Astrocyte (in vitro differentiated cells and primary cell): ENCODE measurements at regions not wholly inside any gene's neighbourhood (a gene's known extent, or its start where the extent isn't known, plus 50 kb on each side); places are given as distances from the start of the nearest gene placed in this dataset.

Experiments
- DNase-seq: peaks from one replicate; pipeline ENCODE4 v3.0.0-alpha.2; 2010; ENCODE audit warnings: low read depth
- FAIRE-seq: peaks from 2 replicates; lab custom pipeline; 2011; peaks lifted over from hg19 to GRCh38; lab: Jason Lieb, UNC
- H2AFZ ChIP-seq: 2 replicates; pipeline ENCODE4 v1.6.0; 2012; ENCODE audit warnings: low read depth, low read length, inconsistent platforms
- H3K27ac ChIP-seq: 2 replicates; pipeline ENCODE4 v1.5.1; 2011; ENCODE audit warnings: low read depth, low read length, inconsistent platforms
- H3K27me3 ChIP-seq: 2 replicates; pipeline ENCODE4 v1.6.0; 2011; ENCODE audit warnings: low read length, inconsistent platforms; ENCODE audit not compliant: insufficient read depth
- H3K36me3 ChIP-seq: 2 replicates; pipeline ENCODE4 v1.5.1; 2011; ENCODE audit warnings: low read length, inconsistent platforms; ENCODE audit not compliant: insufficient read depth
- H3K4me1 ChIP-seq: 2 replicates; pipeline ENCODE4 v1.5.1; 2011; ENCODE audit warnings: low read length, inconsistent platforms; ENCODE audit not compliant: insufficient read depth
- H3K4me2 ChIP-seq: 2 replicates; pipeline ENCODE4 v1.6.0; 2012; ENCODE audit warnings: low read length, inconsistent platforms
- H3K4me3 ChIP-seq: 2 replicates; pipeline ENCODE4 v1.5.1; 2011; ENCODE audit warnings: low read depth, mild to moderate bottlenecking, low read length, inconsistent platforms; ENCODE audit not compliant: insufficient read depth
- H3K79me2 ChIP-seq: 2 replicates; pipeline ENCODE4 v1.6.0; 2012; ENCODE audit warnings: mild to moderate bottlenecking, low read length, inconsistent platforms; ENCODE audit not compliant: insufficient read depth
- H3K9ac ChIP-seq: 2 replicates; pipeline ENCODE4 v1.6.0; 2012; ENCODE audit warnings: mild to moderate bottlenecking, low read length, inconsistent platforms
- H3K9me3 ChIP-seq: 2 replicates; pipeline ENCODE4 v1.5.1; 2012; ENCODE audit warnings: low read depth, mild to moderate bottlenecking, low read length, inconsistent platforms; ENCODE audit not compliant: insufficient read depth
- H4K20me1 ChIP-seq: 2 replicates; pipeline ENCODE4 v1.6.0; 2012; ENCODE audit warnings: low read length, inconsistent platforms; ENCODE audit not compliant: insufficient read depth
- H3K27ac Mint-ChIP-seq: one replicate; pipeline ENCODE4 v1.8.0; 2021; ENCODE audit warnings: mild to moderate bottlenecking, mixed read lengths; ENCODE audit not compliant: unreplicated experiment
- H3K27me3 Mint-ChIP-seq: one replicate; pipeline ENCODE4 v1.8.0; 2021; ENCODE audit warnings: low read depth, mixed read lengths; ENCODE audit not compliant: unreplicated experiment
- H3K36me3 Mint-ChIP-seq: one replicate; pipeline ENCODE4 v1.8.0; 2021; ENCODE audit warnings: low read depth, mixed read lengths; ENCODE audit not compliant: unreplicated experiment
- H3K4me1 Mint-ChIP-seq: one replicate; pipeline ENCODE4 v1.8.0; 2021; ENCODE audit warnings: low read depth, mixed read lengths; ENCODE audit not compliant: unreplicated experiment
- H3K4me3 Mint-ChIP-seq: one replicate; pipeline ENCODE4 v1.8.0; 2021; ENCODE audit warnings: mild to moderate bottlenecking, moderate library complexity, mixed read lengths; ENCODE audit not compliant: unreplicated experiment
- H3K9me3 Mint-ChIP-seq: one replicate; pipeline ENCODE4 v1.8.0; 2021; ENCODE audit warnings: mild to moderate bottlenecking, mixed read lengths; ENCODE audit not compliant: unreplicated experiment
- CTCF ChIP-seq: IDR thresholded peaks from 2 replicates; pipeline ENCODE4 v1.5.1; 2011; ENCODE audit warnings: low read depth, mild to moderate bottlenecking, inconsistent platforms, low read length, moderate library complexity; ENCODE audit not compliant: insufficient read depth
- EZH2 ChIP-seq: IDR thresholded peaks from 2 replicates; pipeline ENCODE4 v1.6.1; 2012; ENCODE audit warnings: mild to moderate bottlenecking, low read length, inconsistent platforms; ENCODE audit not compliant: insufficient read depth

- no peaks in the 10 kb centered on the region for H3K9me3 ChIP-seq
- TF ChIP-seq CTCF (no peak), EZH2 (no peak)
- H3K4me1 Mint-ChIP-seq: no peaks in the 10 kb centered on the region
- H3K79me2 ChIP-seq: no peaks in the 10 kb centered on the region
- no peaks in the 10 kb centered on the region for H3K9me3 Mint-ChIP-seq
- no peaks in the 10 kb centered on the region for H4K20me1 ChIP-seq
- FAIRE-seq (no peak), DNase-seq (no peak)
- H3K4me2 ChIP-seq: no peak overlapping the region
- H3K4me3 ChIP-seq: no peak overlapping the region
- no peak overlapping the region for H3K9ac ChIP-seq
- no peak overlapping the region for H3K27ac Mint-ChIP-seq
- H3K4me3 Mint-ChIP-seq: no peak overlapping the region
- no peaks in the 10 kb centered on the region for H3K36me3 ChIP-seq
- no peak overlapping the region for H2AFZ ChIP-seq
- no peak overlapping the region for H3K27ac ChIP-seq
- H3K27me3 Mint-ChIP-seq: no peaks in the 10 kb centered on the region
- H3K27me3 ChIP-seq: no peaks in the 10 kb centered on the region
- H3K36me3 Mint-ChIP-seq: no peaks in the 10 kb centered on the region
- no peaks in the 10 kb centered on the region for H3K4me1 ChIP-seq
These were observed 103.9 kb upstream of the OLFM3 start for GRCh38 chr1:102100666-102101065.

- H3K4me1 ChIP-seq: no peaks in the 10 kb centered on the region
- DNase-seq (no peak), FAIRE-seq (no peak)
- no peak for TF ChIP-seq CTCF
- no peak for TF ChIP-seq EZH2
- H3K27ac ChIP-seq: no peak overlapping the region
- no peaks in the 10 kb centered on the region for H3K79me2 ChIP-seq
- Mint-ChIP-seq H3K27me3 (no peaks in the 10 kb centered on the region), H3K9me3 (no peaks in the 10 kb centered on the region), H3K4me3 (no peak overlapping the region), H3K4me1 (no peaks in the 10 kb centered on the region), H3K27ac (no peak overlapping the region), H3K36me3 (no peaks in the 10 kb centered on the region)
- no peak overlapping the region for H3K4me3 ChIP-seq
- H3K9ac ChIP-seq: no peak overlapping the region
- no peaks in the 10 kb centered on the region for H3K9me3 ChIP-seq
- H3K36me3 ChIP-seq: no peaks in the 10 kb centered on the region
- no peak overlapping the region for H2AFZ ChIP-seq
- no peaks in the 10 kb centered on the region for H3K27me3 ChIP-seq
- H3K4me2 ChIP-seq: no peak overlapping the region
- H4K20me1 ChIP-seq: no peaks in the 10 kb centered on the region
These were observed 103.2 kb upstream of the OLFM3 start for GRCh38 chr1:102099916-102100315.

- no peaks in the 10 kb centered on the region for H3K27me3 Mint-ChIP-seq
- Histone ChIP-seq H3K4me1 (no peaks in the 10 kb centered on the region), H3K9ac (no peak overlapping the region), H2AFZ (no peak overlapping the region), H3K79me2 (no peaks in the 10 kb centered on the region), H3K4me2 (no peak overlapping the region), H3K27ac (no peak overlapping the region), H3K36me3 (no peaks in the 10 kb centered on the region), H3K4me3 (no peak overlapping the region), H3K9me3 (no peaks in the 10 kb centered on the region), H3K27me3 (no peaks in the 10 kb centered on the region), H4K20me1 (no peaks in the 10 kb centered on the region)
- no peak for TF ChIP-seq CTCF
- no peak for TF ChIP-seq EZH2
- no peak overlapping the region for H3K4me3 Mint-ChIP-seq
- no peaks in the 10 kb centered on the region for H3K36me3 Mint-ChIP-seq
- DNase-seq (no peak), FAIRE-seq (no peak)
- H3K27ac Mint-ChIP-seq: no peak overlapping the region
- no peaks in the 10 kb centered on the region for H3K9me3 Mint-ChIP-seq
- no peaks in the 10 kb centered on the region for H3K4me1 Mint-ChIP-seq
These were observed 101.8 kb upstream of the OLFM3 start for GRCh38 chr1:102098536-102098935.
